Upper lobe of left lung (tissue), 6 donors: ENCODE measurements at regions not wholly inside any gene's neighbourhood (a gene's known extent, or its start where the extent isn't known, plus 50 kb on each side); places are given as distances from the start of the nearest gene placed in this dataset.

ENCODE experiments used
- ATAC-seq, 2 donors: fragments of 200-7000 bp; cut with Tn5 transposase; one replicate each; pipeline ENCODE4 v1.9.1; 2022; ENCODE audit warnings: mild to moderate bottlenecking in 2 of 2, moderate library complexity in 2 of 2; ENCODE audit not compliant: low FRiP score in 2 of 2
- DNase-seq, 2 donors: peaks; one replicate each; pipeline ENCODE4 v3.0.0-alpha.2; 2019 to 2020
- H3K27ac ChIP-seq, 4 donors: fragments of 200-600 bp; sonication (generic); one replicate each; pipeline ENCODE4 v1.5.1; 2016 to 2019
- H3K27me3 ChIP-seq, 4 donors: fragments of 200-600 bp; sonication (generic); one replicate each; pipeline ENCODE4 v1.5.1; 2017 to 2019
- H3K36me3 ChIP-seq, 4 donors: fragments of 200-600 bp; sonication (generic); one replicate each; pipeline ENCODE4 v1.5.1; 2016 to 2019
- H3K4me1 ChIP-seq, 4 donors: fragments of 200-600 bp; sonication (generic); one replicate each; pipeline ENCODE4 v1.5.1; 2018 to 2019
- H3K4me3 ChIP-seq, 4 donors: fragments of 200-600 bp; sonication (generic); one replicate each; pipeline ENCODE4 v1.5.1; 2017 to 2019; ENCODE audit warnings: mild to moderate bottlenecking in 2 of 4, moderate library complexity in 1 of 4
- H3K9me3 ChIP-seq, 4 donors: fragments of 200-600 bp; sonication (generic); one replicate each; pipeline ENCODE4 v1.5.1; 2018 to 2019
- EP300 ChIP-seq, 4 donors: sonication (generic); formaldehyde crosslinking; IDR thresholded peaks; one replicate each; pipeline ENCODE4 v1.5.1; 2017; ENCODE audit warnings: antibody characterized with exemption in 4 of 4, control low read depth in 2 of 4
- POLR2A ChIP-seq, 4 donors: fragments of 450-650 bp; IDR thresholded peaks; one replicate each; pipeline ENCODE4 v1.5.1; 2016 to 2017; ENCODE audit warnings: antibody characterized with exemption in 4 of 4, mild to moderate bottlenecking in 2 of 4
- POLR2AphosphoS5 ChIP-seq, 2 donors: sonication (generic); formaldehyde crosslinking; IDR thresholded peaks; one replicate each; pipeline ENCODE4 v1.5.1; 2017; ENCODE audit warnings: antibody characterized with exemption in 2 of 2
- WGBS, 2 donors: methylation state at CpG; one replicate each; pipeline ENCODE4 v1.1.5; 2017 to 2018; 5-methylcytosine and 5-hydroxymethylcytosine counted together
- TF ChIP-seq, protein P1 (sequence below), 6 experiments: fragments of 450-650 bp in 4 of 6; fragments of 200-600 bp in 2 of 6; sonication (generic) in 2 of 6; IDR thresholded peaks; one replicate each; pipeline ENCODE4 v1.5.1; 2016 to 2019; ENCODE audit warnings: antibody characterized with exemption in 6 of 6
- donor health status: DM: no; HTN: no; CAD: no; lungs with moderate emphysema.
- donor health status: DM: no; HTN: yes; CAD: no; lungs with severe emphysema.

DNA sequence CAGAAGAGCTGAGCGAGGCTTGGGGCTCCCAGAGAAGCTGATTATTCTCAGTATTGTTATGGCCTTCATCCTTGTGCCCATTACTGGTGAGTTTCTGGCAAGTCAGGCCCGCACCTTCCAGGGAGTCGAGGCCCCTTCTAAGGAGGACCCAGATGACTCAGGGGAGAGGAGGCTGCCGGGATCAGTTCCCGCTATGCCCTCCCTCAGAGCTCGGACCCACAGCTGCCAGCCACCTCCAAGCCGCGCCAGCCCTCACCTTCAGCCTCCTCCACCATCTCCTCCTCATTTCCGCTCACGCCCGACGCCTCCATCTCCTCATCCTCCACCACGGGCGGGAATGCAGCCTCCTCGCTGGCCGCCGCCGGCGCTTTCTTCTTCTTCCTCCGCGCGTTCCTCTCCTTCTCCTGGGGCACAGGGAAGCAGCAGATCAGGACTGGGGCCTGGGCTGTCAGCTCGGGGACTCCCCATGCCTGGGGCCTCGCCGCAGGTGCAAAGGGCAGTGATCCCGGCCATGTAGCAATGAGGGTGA is 83.2 kb downstream of the RFLNA start:
- Histone ChIP-seq H3K36me3 (peaks cover 4 to 81% (median 61%) of the 10 kb centered on the region in 4 donors), H3K27ac (peak overlapping the region in 3 of 4 donors; percentile 88 to 89 (median 89)), H3K27me3 (no peaks in the 10 kb centered on the region), H3K4me1 (peaks cover 40 to 48% (median 46%) of the 10 kb centered on the region in 4 donors), H3K9me3 (no peaks in the 10 kb centered on the region), H3K4me3 (no peak overlapping the region)
- ATAC-seq (no peak), DNase-seq (peak in 1 of 2 donors; percentile 79)
- TF ChIP-seq POLR2AphosphoS5 (IDR thresholded peaks at IDR 0.05) (no peak), EP300 (IDR thresholded peaks at IDR 0.05) (no peak), POLR2A (IDR thresholded peaks at IDR 0.05) (no peak)
- TF ChIP-seq, protein P1, sequence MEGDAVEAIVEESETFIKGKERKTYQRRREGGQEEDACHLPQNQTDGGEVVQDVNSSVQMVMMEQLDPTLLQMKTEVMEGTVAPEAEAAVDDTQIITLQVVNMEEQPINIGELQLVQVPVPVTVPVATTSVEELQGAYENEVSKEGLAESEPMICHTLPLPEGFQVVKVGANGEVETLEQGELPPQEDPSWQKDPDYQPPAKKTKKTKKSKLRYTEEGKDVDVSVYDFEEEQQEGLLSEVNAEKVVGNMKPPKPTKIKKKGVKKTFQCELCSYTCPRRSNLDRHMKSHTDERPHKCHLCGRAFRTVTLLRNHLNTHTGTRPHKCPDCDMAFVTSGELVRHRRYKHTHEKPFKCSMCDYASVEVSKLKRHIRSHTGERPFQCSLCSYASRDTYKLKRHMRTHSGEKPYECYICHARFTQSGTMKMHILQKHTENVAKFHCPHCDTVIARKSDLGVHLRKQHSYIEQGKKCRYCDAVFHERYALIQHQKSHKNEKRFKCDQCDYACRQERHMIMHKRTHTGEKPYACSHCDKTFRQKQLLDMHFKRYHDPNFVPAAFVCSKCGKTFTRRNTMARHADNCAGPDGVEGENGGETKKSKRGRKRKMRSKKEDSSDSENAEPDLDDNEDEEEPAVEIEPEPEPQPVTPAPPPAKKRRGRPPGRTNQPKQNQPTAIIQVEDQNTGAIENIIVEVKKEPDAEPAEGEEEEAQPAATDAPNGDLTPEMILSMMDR (IDR thresholded peaks at IDR 0.05): no peak
- 96 to 97% methylated on average over 26 of the region's 26 CpGs for WGBS, 2 donors

DNA sequence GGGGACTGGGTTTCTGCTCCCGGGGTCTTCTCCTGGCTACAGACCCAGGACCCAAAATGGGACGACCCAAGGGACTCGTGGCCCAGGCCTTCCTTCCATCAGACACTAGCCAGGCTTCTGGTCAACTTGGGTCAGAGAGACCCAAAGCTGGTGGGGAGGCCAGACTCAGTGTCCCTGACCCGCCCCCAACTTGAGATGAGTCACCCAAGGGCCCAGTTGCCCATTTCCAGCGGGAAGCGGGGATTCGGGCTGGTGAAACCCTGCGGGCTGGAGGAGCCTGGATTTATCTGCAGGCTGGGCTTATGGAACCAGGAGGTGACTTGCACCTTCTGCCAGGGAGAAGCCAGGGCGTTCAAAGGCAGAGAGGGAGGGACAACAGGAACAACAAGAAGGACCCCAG is 81.5 kb downstream of the RFLNA start:
- Histone ChIP-seq H3K4me1 (peaks cover 28 to 33% (median 31%) of the 10 kb centered on the region in 4 donors), H3K4me3 (no peak overlapping the region), H3K27me3 (no peaks in the 10 kb centered on the region), H3K9me3 (no peaks in the 10 kb centered on the region), H3K36me3 (peaks cover 13 to 86% (median 76%) of the 10 kb centered on the region in 4 donors), H3K27ac (peak overlapping the region in 2 of 4 donors; percentile 34 to 67)
- ATAC-seq: no peak
- TF ChIP-seq, protein P1 (IDR thresholded peaks at IDR 0.05): no peak
- no peak for TF ChIP-seq EP300 (IDR thresholded peaks at IDR 0.05)
- no peak for TF ChIP-seq POLR2AphosphoS5 (IDR thresholded peaks at IDR 0.05)
- TF ChIP-seq POLR2A (IDR thresholded peaks at IDR 0.05): no peak
- WGBS, 2 donors: 94 to 100% methylated on average over 3 to 9 of the region's 9 CpGs
- DNase-seq: peak in 1 of 2 donors; percentile 1

DNA sequence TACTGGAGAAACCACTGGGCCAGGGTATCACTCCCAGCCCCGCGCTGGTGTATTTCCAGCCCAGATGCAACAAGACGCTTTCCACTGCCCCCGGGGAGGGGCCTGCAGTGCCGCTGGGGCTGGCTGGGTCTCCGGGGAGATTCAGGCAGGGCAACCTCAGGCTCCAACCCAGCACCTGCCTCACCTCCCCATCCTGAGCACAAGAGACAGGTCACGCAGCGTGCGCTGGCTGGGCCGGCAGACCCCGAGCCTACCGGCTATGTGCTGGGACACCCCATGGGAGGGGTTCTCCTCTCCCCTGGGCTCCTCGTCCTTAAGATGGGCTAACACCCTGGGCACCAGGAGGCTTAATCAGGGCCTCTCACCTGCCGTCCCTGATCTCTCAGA is 80.9 kb downstream of the RFLNA start:
- peak in 1 of 2 donors; percentile 81 for DNase-seq
- no peak for ATAC-seq
- WGBS, 2 donors: 87 to 100% methylated on average over 1 to 13 of the region's 14 CpGs
- no peaks in the 10 kb centered on the region for H3K9me3 ChIP-seq
- TF ChIP-seq POLR2AphosphoS5 (IDR thresholded peaks at IDR 0.05) (no peak), EP300 (IDR thresholded peaks at IDR 0.05) (no peak), POLR2A (IDR thresholded peaks at IDR 0.05) (no peak)
- TF ChIP-seq, protein P1 (IDR thresholded peaks at IDR 0.05): no peak
- H3K27ac ChIP-seq: peak overlapping the region in 1 of 4 donors; percentile 34
- H3K4me3 ChIP-seq: no peak overlapping the region
- H3K4me1 ChIP-seq: peaks cover 22 to 28% (median 25%) of the 10 kb centered on the region in 4 donors
- no peaks in the 10 kb centered on the region for H3K27me3 ChIP-seq
- peaks cover 15 to 92% (median 83%) of the 10 kb centered on the region in 4 donors for H3K36me3 ChIP-seq

DNA sequence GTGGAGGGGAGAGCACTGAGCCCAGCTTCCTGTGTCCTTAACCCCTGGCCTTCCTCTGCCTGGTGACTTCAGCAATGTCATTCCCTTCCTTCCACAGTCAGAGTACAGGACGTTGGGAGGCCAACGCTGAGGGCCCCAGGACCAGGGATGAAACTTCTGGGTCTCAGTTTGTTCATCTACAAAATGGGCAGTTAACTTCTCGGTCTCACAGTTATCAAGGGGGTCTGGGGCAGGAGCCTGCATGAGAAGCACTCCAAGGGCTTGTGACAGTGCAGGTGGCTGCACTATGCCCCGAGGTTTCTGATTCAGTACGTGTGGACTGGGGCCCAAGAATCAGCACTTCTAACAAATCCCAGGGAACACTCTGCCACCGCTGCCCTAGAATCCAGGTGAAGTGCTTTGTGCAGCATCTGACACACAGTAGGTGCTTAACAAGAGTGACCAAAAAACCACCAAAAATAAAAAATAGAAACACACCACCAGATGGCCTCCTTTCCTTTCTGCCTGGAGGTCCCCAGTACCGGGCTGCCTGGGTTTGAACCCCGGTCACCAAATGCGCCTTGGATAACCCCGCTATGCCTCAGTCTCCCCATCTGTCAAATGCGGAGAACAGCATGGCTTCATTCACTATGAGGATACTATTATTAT is 80.4 kb downstream of the RFLNA start:
- H3K27me3 ChIP-seq: no peaks in the 10 kb centered on the region
- peak overlapping the region in 1 of 4 donors; percentile 34 for H3K27ac ChIP-seq
- peaks cover 22 to 28% (median 25%) of the 10 kb centered on the region in 4 donors for H3K4me1 ChIP-seq
- H3K4me3 ChIP-seq: no peak overlapping the region
- WGBS, 2 donors: 93 to 96% methylated on average over 8 to 11 of the region's 11 CpGs
- TF ChIP-seq EP300 (IDR thresholded peaks at IDR 0.05): no peak
- no peak for TF ChIP-seq POLR2AphosphoS5 (IDR thresholded peaks at IDR 0.05)
- TF ChIP-seq, protein P1 (IDR thresholded peaks at IDR 0.05): no peak
- no peak for TF ChIP-seq POLR2A (IDR thresholded peaks at IDR 0.05)
- ATAC-seq (no peak), DNase-seq (no peak)
- peaks cover 15 to 93% (median 84%) of the 10 kb centered on the region in 4 donors for H3K36me3 ChIP-seq
- no peaks in the 10 kb centered on the region for H3K9me3 ChIP-seq
